ENCODE measurements at regions not wholly inside any gene's neighbourhood (a gene's known extent, or its start where the extent isn't known, plus 50 kb on each side); places are given as distances from the start of the nearest gene placed in this dataset.
"Not testable (repeated sequence)": the region's sequence is repeated elsewhere in the genome, so short reads cannot be mapped to it uniquely, and the experiment has no call there.

- not testable (repeated sequence) for TF ChIP-seq CTCF (IDR thresholded peaks at IDR 0.05); MAX (IDR thresholded peaks at IDR 0.05); JUN (IDR thresholded peaks at IDR 0.05); POLR2A (IDR thresholded peaks at IDR 0.05; ENCODE audit: low read length)
These were observed 330.1 kb downstream of the GOLGA6L6 start for GRCh38 chr15:20211508-20211907.

All from A549 (cell line).